Effector memory CD4-positive, alpha-beta T cell (primary cell): ENCODE measurements at regions not wholly inside any gene's neighbourhood (a gene's known extent, or its start where the extent isn't known, plus 50 kb on each side); places are given as distances from the start of the nearest gene placed in this dataset.
A peak's percentile ranks its signal among the peaks of the same experiment; 100 is the strongest.
"Not testable (repeated sequence)": the region's sequence is repeated elsewhere in the genome, so short reads cannot be mapped to it uniquely, and the experiment has no call there.

Source experiments
- DNase-seq, 3 donors: peaks; one replicate each; pipeline ENCODE4 v3.0.0-alpha.2; 2020
- H3K27ac ChIP-seq: 2 replicates; pipeline ENCODE4 v1.7.0; 2013; ENCODE audit warnings: mild to moderate bottlenecking, low read length, moderate library complexity; ENCODE audit not compliant: insufficient read depth, poor library complexity, severe bottlenecking
- H3K27me3 ChIP-seq: replicated peaks from 2 replicates; pipeline ENCODE4 v1.7.0; 2013; ENCODE audit warnings: mild to moderate bottlenecking, low read length; ENCODE audit not compliant: insufficient read depth, control insufficient read depth, poor library complexity, severe bottlenecking
- H3K36me3 ChIP-seq: 2 replicates; pipeline ENCODE4 v1.7.0; 2013; ENCODE audit warnings: mild to moderate bottlenecking, low read length, moderate library complexity; ENCODE audit not compliant: control insufficient read depth, insufficient read depth
- H3K4me1 ChIP-seq: 2 replicates; pipeline ENCODE4 v1.7.0; 2013; ENCODE audit warnings: low read length, mild to moderate bottlenecking; ENCODE audit not compliant: control insufficient read depth, insufficient read depth, poor library complexity, severe bottlenecking
- H3K4me3 ChIP-seq: 2 replicates; pipeline ENCODE4 v1.7.0; 2013; ENCODE audit warnings: low read length, low read depth, mild to moderate bottlenecking; ENCODE audit not compliant: insufficient read depth, poor library complexity, severe bottlenecking
- H3K9me3 ChIP-seq: 2 replicates; pipeline ENCODE4 v1.7.0; 2013; ENCODE audit warnings: mild to moderate bottlenecking, low read length, moderate library complexity; ENCODE audit not compliant: control insufficient read depth

DNA sequence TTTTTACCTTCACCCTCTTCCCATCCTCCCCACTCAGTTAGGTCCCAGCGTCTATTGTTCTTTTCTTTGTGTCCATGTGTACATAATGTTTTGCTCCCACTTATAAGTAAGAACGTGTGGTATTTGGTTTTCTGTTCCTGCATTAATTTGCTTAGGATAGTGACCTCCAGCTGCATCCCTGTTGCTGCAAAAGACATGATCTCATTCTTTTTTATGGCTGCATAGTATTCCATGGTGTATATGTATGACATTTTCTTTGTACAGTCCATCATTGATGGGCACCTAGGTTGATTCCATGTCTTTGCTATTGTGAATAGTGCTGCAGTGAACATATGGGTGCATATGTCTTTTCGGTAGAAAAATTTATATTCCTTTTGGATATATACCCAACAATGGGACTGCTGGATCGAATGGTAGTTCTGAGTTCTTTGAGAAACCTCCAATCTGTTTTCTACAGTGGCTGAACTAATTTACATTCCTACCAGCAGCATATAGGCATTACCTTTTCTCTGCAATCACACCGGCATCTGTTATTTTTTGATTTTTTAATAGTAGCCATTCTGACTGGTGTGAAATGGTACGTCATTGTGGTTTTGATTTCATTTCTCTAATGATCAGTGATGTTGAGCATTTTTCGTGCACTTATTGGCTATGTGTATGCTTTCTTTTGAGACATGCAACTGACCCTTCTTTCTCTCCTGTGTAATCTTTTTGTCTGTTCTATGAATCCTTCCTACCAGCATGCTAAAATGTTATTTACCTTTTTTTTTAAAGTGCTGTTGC is 279.7 kb upstream of the AMIGO2 start:
- no peaks in the 10 kb centered on the region for H3K36me3 ChIP-seq
- no peaks in the 10 kb centered on the region for H3K9me3 ChIP-seq
- peaks cover 43% of the 10 kb centered on the region for H3K4me1 ChIP-seq
- no peak for DNase-seq
- peak overlapping the region; percentile 74 for H3K27ac ChIP-seq
- H3K27me3 ChIP-seq: no peaks in the 10 kb centered on the region
- H3K4me3 ChIP-seq: no peak overlapping the region

DNA sequence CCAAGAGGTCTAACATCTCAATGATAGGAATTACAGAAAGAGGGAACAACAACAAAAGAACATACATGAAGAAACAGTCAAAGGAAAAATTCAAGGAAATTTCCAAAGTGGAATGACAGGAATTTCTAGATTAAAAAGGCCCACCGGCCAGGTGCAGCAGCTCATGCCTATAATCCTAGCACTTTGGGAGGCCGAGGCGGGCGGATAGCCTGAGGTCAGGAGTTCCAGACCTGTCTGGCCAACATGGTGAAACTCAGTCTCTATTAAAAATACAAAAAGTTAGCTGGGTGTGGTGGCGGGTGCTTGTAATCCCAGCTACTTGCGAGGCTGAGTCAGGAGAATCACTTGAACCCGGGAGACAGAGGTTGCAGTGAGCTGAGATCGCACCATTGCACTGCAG is 277.2 kb upstream of the AMIGO2 start:
- not testable (repeated sequence) for H3K27me3 ChIP-seq, H3K27ac ChIP-seq, H3K9me3 ChIP-seq, H3K36me3 ChIP-seq, DNase-seq, H3K4me3 ChIP-seq
- peaks cover 23% of the 10 kb centered on the region for H3K4me1 ChIP-seq

DNA sequence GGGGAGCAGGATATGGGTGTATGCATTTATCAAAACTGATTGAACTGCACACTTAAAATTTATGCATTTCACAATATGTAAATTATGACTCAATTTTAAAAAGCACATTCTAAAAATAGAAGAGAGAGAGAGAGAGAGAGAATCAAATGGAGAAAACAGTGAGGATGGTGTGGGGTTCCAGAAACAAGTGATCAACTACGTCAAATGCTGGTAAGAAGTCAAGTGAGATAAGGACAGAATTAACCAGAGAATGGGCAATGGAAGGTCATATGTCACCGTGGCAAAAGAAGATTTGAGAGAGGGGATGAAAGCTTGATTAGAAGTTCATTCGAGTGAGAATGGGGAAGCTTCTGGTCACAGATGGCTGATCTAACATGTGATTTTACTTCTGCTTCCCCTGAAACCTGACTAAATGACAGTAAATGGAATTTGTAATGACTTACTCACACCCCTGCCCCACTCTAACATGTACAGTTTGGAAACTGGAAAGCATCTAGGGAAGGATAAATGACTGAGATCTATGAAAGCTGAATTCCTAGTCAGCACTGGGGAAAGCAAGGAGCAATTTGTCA is 276.5 kb upstream of the AMIGO2 start:
- no peaks in the 10 kb centered on the region for H3K9me3 ChIP-seq
- H3K27me3 ChIP-seq: no peaks in the 10 kb centered on the region
- peaks cover 17% of the 10 kb centered on the region for H3K4me1 ChIP-seq
- no peak overlapping the region for H3K27ac ChIP-seq
- H3K36me3 ChIP-seq: no peaks in the 10 kb centered on the region
- no peak overlapping the region for H3K4me3 ChIP-seq
- no peak for DNase-seq

DNA sequence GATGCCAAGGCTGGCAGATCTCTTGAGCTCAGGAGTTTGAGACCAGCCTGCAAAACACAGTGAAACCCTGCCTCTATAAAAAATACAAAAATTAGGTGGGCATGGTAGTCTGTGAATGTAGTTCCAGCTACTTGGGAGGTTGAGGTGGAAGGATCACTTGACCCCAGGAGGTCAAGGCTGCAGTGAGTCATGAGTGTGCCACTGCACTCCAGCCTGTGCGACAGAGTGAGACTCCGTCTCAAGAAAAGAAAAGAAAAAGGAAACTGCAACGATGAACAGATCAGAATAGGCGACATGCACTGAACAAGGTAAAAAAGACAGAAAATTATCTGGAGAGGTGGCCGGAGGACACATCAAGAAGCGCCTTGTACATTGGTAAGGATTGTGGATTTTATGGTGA is 273.7 kb upstream of the AMIGO2 start:
- Histone ChIP-seq H3K9me3 (no peaks in the 10 kb centered on the region), H3K36me3 (no peaks in the 10 kb centered on the region), H3K27ac (no peak overlapping the region), H3K4me1 (peaks cover 23% of the 10 kb centered on the region), H3K4me3 (no peak overlapping the region), H3K27me3 (no peaks in the 10 kb centered on the region)
- no peak for DNase-seq

DNA sequence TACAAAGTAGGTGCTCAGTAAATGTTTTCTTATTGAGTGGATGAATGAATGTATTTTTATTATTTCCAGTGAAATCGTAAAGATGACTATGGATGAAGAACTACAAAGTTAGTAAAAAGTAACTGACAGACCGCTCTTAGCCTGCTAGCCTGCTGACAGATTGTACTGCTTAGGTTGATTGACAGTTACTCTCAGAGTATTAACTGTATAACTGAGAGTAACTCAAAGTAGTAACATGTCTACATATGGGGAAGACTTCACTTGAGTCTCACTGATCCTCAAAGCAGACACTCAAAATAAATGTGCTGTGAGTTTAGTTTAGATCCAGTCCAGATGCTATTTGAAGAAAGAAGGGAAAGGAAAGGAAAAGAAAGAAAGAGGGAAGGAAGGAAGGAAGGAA is 272.3 kb upstream of the AMIGO2 start:
- H3K36me3 ChIP-seq: no peaks in the 10 kb centered on the region
- H3K27ac ChIP-seq: no peak overlapping the region
- DNase-seq: no peak
- H3K4me1 ChIP-seq: peaks cover 23% of the 10 kb centered on the region
- no peaks in the 10 kb centered on the region for H3K27me3 ChIP-seq
- H3K9me3 ChIP-seq: no peaks in the 10 kb centered on the region
- H3K4me3 ChIP-seq: no peak overlapping the region

DNA sequence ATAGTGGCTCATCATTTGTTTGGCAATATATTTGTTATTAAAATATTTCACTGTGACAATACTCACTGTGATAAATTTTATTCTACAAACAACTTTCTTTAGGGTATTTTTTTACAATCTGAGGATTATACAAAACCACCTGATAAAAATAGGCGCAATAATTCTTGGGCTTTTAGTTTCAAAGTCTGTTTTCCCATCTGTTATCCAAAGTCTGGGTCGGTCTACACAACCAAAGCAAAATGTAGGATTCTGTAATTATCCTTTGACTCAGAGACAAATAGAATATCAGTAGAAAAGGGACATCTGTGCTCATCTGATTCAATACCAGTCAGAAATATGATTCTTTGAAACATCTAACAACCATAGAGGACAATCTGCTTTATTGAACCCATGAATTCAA is 271.8 kb upstream of the AMIGO2 start:
- H3K27ac ChIP-seq: no peak overlapping the region
- no peaks in the 10 kb centered on the region for H3K27me3 ChIP-seq
- H3K4me3 ChIP-seq: no peak overlapping the region
- no peaks in the 10 kb centered on the region for H3K36me3 ChIP-seq
- H3K9me3 ChIP-seq: no peaks in the 10 kb centered on the region
- H3K4me1 ChIP-seq: peaks cover 23% of the 10 kb centered on the region
- no peak for DNase-seq

DNA sequence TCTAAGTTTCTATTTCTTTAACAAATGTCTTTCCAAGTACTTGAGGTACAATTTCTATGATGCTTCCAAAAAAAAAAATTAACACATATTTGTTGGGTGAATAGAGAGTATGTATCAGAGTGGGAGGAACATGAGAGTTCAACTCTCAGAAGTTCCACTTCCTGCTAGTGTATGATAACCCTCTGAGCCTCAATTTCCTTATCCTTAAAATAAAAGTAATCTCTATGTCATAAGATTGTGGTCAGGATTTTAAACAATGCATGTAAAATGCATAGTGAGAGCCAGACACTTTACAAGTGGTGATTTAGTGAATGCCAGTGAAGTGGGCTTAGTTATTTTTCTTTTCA is 270.3 kb upstream of the AMIGO2 start:
- Histone ChIP-seq H3K4me3 (no peak overlapping the region), H3K27ac (no peak overlapping the region), H3K4me1 (peaks cover 16% of the 10 kb centered on the region), H3K36me3 (no peaks in the 10 kb centered on the region), H3K27me3 (no peaks in the 10 kb centered on the region), H3K9me3 (no peaks in the 10 kb centered on the region)
- no peak for DNase-seq

DNA sequence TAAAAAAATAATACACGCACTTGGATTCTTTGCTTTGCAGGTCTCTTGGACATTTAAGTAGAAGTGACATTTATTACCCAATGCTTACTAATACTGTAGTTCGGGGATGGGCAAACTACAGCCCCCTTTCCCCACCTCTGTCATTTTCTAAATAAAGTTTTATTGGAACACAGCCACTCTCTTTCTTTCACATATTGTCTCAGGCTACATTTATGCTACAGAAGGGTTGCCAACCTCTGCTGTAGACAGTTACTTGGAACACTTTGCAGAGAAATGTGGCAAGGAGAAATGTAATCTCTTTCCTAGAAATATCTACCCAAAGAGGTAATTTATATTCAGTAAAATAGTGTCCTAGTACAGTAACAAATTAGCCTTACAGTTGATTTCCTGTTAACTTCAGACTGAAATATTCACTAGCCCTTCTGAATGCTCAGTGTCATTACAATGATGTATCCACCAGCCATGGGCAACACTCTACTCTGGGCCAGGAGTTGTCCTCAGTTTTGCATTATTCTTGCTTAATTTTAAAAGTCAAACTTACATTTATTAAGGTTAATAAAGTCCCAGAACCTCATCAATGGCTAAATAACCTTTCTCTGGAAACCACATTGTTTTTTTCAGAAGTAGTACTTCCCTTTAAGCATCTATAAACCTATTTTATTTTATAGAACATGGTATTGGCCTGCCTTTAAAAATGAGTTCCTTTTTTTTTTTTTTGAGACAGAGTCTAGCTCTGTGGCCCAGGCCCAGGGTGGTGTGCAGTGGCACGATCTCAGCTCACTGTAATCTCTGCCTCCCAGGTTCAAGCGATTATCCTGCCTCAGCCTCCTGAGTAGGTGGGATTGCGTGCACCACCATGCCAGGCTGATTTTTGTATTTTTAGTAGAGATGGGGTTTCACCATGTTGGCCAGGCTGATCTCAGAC is 269.6 kb upstream of the AMIGO2 start:
- H3K27ac ChIP-seq: no peak overlapping the region

DNA sequence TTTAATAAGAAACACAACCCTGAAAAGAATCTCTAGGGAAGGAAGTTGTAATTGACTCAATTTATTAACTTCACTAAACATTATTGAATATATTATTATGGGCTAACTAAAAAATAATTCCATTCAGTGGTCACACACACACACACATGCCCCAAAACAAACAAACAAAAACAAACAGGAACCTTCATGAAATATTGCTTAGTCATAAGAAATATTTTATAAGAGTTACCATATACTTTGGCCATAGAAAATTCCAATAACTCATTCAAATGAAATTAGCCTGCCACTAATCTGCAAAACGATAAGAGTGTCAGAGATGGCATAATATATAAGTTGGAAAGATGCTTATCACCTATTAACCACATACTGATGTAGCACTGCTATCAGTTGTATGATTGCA is 268.4 kb upstream of the AMIGO2 start:
- Histone ChIP-seq H3K27me3 (no peaks in the 10 kb centered on the region), H3K4me3 (no peak overlapping the region), H3K27ac (no peak overlapping the region), H3K4me1 (peaks cover 16% of the 10 kb centered on the region), H3K36me3 (no peaks in the 10 kb centered on the region), H3K9me3 (no peaks in the 10 kb centered on the region)
- no peak for DNase-seq

More for the DNA sequence above, 269.6 kb upstream of the AMIGO2 start:
- Histone ChIP-seq H3K4me3 (no peak overlapping the region), H3K36me3 (no peaks in the 10 kb centered on the region), H3K4me1 (peaks cover 16% of the 10 kb centered on the region), H3K27me3 (no peaks in the 10 kb centered on the region), H3K9me3 (no peaks in the 10 kb centered on the region)
- DNase-seq: no peak
